Neural progenitor cell (in vitro differentiated cells): ENCODE measurements at regions not wholly inside any gene's neighbourhood (a gene's known extent, or its start where the extent isn't known, plus 50 kb on each side); places are given as distances from the start of the nearest gene placed in this dataset.

Source experiments
- DNase-seq: peaks from one replicate; pipeline ENCODE4 v3.0.0-alpha.2; 2016; ENCODE audit warnings: low spot score
- H2AFZ ChIP-seq: fragments of 200-600 bp; sonication (generic); replicated peaks from 2 replicates; pipeline ENCODE4 v1.6.1; 2016; ENCODE audit warnings: antibody characterized with exemption
- H3F3A ChIP-seq: fragments of 200-600 bp; sonication (generic); 2 replicates; pipeline ENCODE4 v1.6.1; 2016; ENCODE audit warnings: antibody characterized with exemption, low read depth
- H3K27ac ChIP-seq: fragments of 200-600 bp; sonication (generic); 2 replicates; pipeline ENCODE4 v1.5.1; 2016; ENCODE audit warnings: mild to moderate bottlenecking
- H3K27me3 ChIP-seq: fragments of 200-600 bp; sonication (generic); 2 replicates; pipeline ENCODE4 v1.6.1; 2016; ENCODE audit warnings: mild to moderate bottlenecking, moderate library complexity
- H3K36me3 ChIP-seq: fragments of 200-600 bp; sonication (generic); 2 replicates; pipeline ENCODE4 v1.5.1; 2016
- H3K4me1 ChIP-seq: fragments of 200-600 bp; sonication (generic); 2 replicates; pipeline ENCODE4 v1.6.1; 2016; ENCODE audit warnings: mixed run types
- H3K4me2 ChIP-seq: fragments of 200-600 bp; sonication (generic); 2 replicates; pipeline ENCODE4 v1.6.1; 2016
- H3K4me3 ChIP-seq: fragments of 200-600 bp; sonication (generic); 2 replicates; pipeline ENCODE4 v1.5.1; 2016
- H3K79me2 ChIP-seq: fragments of 200-600 bp; sonication (generic); 2 replicates; pipeline ENCODE4 v1.6.1; 2016; ENCODE audit warnings: low read depth
- H3K9ac ChIP-seq: fragments of 200-600 bp; sonication (generic); 2 replicates; pipeline ENCODE4 v1.6.1; 2016
- H3K9me3 ChIP-seq: fragments of 200-600 bp; sonication (generic); 2 replicates; pipeline ENCODE4 v1.5.1; 2016; ENCODE audit warnings: low read depth
- H4K20me1 ChIP-seq: fragments of 200-600 bp; sonication (generic); 2 replicates; pipeline ENCODE4 v1.6.1; 2016; ENCODE audit warnings: low read depth
- H3K27ac Mint-ChIP-seq: 3 replicates; pipeline ENCODE4 v1.8.0; 2021; ENCODE audit warnings: mixed read lengths
- H3K27me3 Mint-ChIP-seq: 2 replicates; pipeline ENCODE4 v1.8.0; 2022; ENCODE audit warnings: low read depth, mild to moderate bottlenecking, inconsistent platforms, moderate library complexity, mixed read lengths; ENCODE audit not compliant: insufficient read depth
- H3K36me3 Mint-ChIP-seq: 3 replicates; pipeline ENCODE4 v1.8.0; 2021; ENCODE audit warnings: mixed read lengths
- H3K4me1 Mint-ChIP-seq: 3 replicates; pipeline ENCODE4 v1.8.0; 2021; ENCODE audit warnings: mixed read lengths
- H3K4me3 Mint-ChIP-seq: 3 replicates; pipeline ENCODE4 v1.8.0; 2021; ENCODE audit warnings: mild to moderate bottlenecking, moderate library complexity, mixed read lengths
- H3K9me3 Mint-ChIP-seq: 3 replicates; pipeline ENCODE4 v1.8.0; 2020; ENCODE audit warnings: mixed read lengths
- CTCF ChIP-seq: fragments of 200-600 bp; sonication (generic); IDR thresholded peaks from 2 replicates; pipeline ENCODE4 v1.5.1; 2017; ENCODE audit warnings: antibody characterized with exemption, mild to moderate bottlenecking
- EZH2 ChIP-seq: fragments of 200-600 bp; sonication (generic); IDR thresholded peaks from 2 replicates; pipeline ENCODE4 v1.6.1; 2017; ENCODE audit warnings: antibody characterized with exemption, mild to moderate bottlenecking, moderate library complexity
- EZH2phosphoT487 ChIP-seq: fragments of 200-600 bp; sonication (generic); IDR thresholded peaks from 2 replicates; pipeline ENCODE4 v1.6.1; 2017; ENCODE audit warnings: antibody characterized with exemption

- no peak overlapping the region for H3K27ac Mint-ChIP-seq
- no peaks in the 10 kb centered on the region for H3K79me2 ChIP-seq
- no peak overlapping the region for H3K27ac ChIP-seq
- no peak for TF ChIP-seq EZH2
- no peak for TF ChIP-seq EZH2phosphoT487
- no peak for TF ChIP-seq CTCF
- H3K36me3 ChIP-seq, result no peaks in the 10 kb centered on the region
- H3K4me2 ChIP-seq, result no peak overlapping the region
- H3K27me3 ChIP-seq, result no peaks in the 10 kb centered on the region
- H2AFZ ChIP-seq, result no peak overlapping the region
- peaks cover 9% of the 10 kb centered on the region for H3K9me3 Mint-ChIP-seq
- no peaks in the 10 kb centered on the region for H3K36me3 Mint-ChIP-seq
- H3K4me3 ChIP-seq, result no peak overlapping the region
- DNase-seq, result no peak
- no peaks in the 10 kb centered on the region for H3K27me3 Mint-ChIP-seq
- no peak overlapping the region for H3K4me3 Mint-ChIP-seq
- no peaks in the 10 kb centered on the region for H4K20me1 ChIP-seq
- H3K4me1 Mint-ChIP-seq, result no peaks in the 10 kb centered on the region
- no peak overlapping the region for H3K9ac ChIP-seq
- peaks cover 5% of the 10 kb centered on the region for H3K4me1 ChIP-seq
- no peaks in the 10 kb centered on the region for H3K9me3 ChIP-seq
- H3F3A ChIP-seq, result no peaks in the 10 kb centered on the region
Measured at GRCh38 chr6:164660781-164661180, 648.6 kb downstream of the C6orf118 start.

- Histone ChIP-seq H3K4me3 (no peak overlapping the region), H4K20me1 (no peaks in the 10 kb centered on the region), H3K27ac (no peak overlapping the region), H3K9ac (no peak overlapping the region), H3K36me3 (no peaks in the 10 kb centered on the region), H3K27me3 (no peaks in the 10 kb centered on the region), H3K4me2 (no peak overlapping the region), H3K79me2 (no peaks in the 10 kb centered on the region), H3K4me1 (no peaks in the 10 kb centered on the region), H3K9me3 (no peaks in the 10 kb centered on the region), H3F3A (no peaks in the 10 kb centered on the region), H2AFZ (peak overlapping the region; percentile 83)
- H3K4me3 Mint-ChIP-seq, result no peak overlapping the region
- TF ChIP-seq EZH2phosphoT487 (no peak), CTCF (no peak), EZH2 (no peak)
- H3K4me1 Mint-ChIP-seq, result peaks cover 12% of the 10 kb centered on the region
- H3K27me3 Mint-ChIP-seq, result peaks cover 4% of the 10 kb centered on the region
- H3K9me3 Mint-ChIP-seq, result peaks cover 33% of the 10 kb centered on the region
- no peaks in the 10 kb centered on the region for H3K36me3 Mint-ChIP-seq
- peak overlapping the region; percentile 8 for H3K27ac Mint-ChIP-seq
- no peak for DNase-seq
Measured at GRCh38 chr6:164640956-164641355, 668.4 kb downstream of the C6orf118 start.

GRCh38 chr6:164628302-164628931 lies 681.0 kb downstream of the C6orf118 start:
- Mint-ChIP-seq H3K9me3 (peaks cover 10% of the 10 kb centered on the region), H3K4me1 (no peaks in the 10 kb centered on the region), H3K4me3 (no peak overlapping the region), H3K27me3 (no peaks in the 10 kb centered on the region), H3K36me3 (peaks cover 2% of the 10 kb centered on the region), H3K27ac (no peak overlapping the region)
- TF ChIP-seq CTCF (no peak), EZH2 (no peak), EZH2phosphoT487 (no peak)
- no peak overlapping the region for H3K27ac ChIP-seq
- H3K36me3 ChIP-seq, result no peaks in the 10 kb centered on the region
- H3K4me1 ChIP-seq, result no peaks in the 10 kb centered on the region
- no peak overlapping the region for H3K9ac ChIP-seq
- DNase-seq, result no peak
- H3K4me3 ChIP-seq, result no peak overlapping the region
- H3K4me2 ChIP-seq, result no peak overlapping the region
- no peaks in the 10 kb centered on the region for H3K79me2 ChIP-seq
- H3F3A ChIP-seq, result peaks cover 15% of the 10 kb centered on the region
- H4K20me1 ChIP-seq, result no peaks in the 10 kb centered on the region
- H2AFZ ChIP-seq, result peak overlapping the region; percentile 77
- no peaks in the 10 kb centered on the region for H3K9me3 ChIP-seq
- H3K27me3 ChIP-seq, result no peaks in the 10 kb centered on the region
